ENCODE measurements at regions not wholly inside any gene's neighbourhood (a gene's known extent, or its start where the extent isn't known, plus 50 kb on each side); places are given as distances from the start of the nearest gene placed in this dataset.

GRCh38 chr7:22586101-22586785, 86.3 kb upstream of the STEAP1B start:
- Mint-ChIP-seq H3K9me3 (no peaks in the 10 kb centered on the region), H3K27ac (no peak overlapping the region), H3K27me3 (ENCODE audit: low read depth in 2 of 2) (peaks cover 3 to 6% of the 10 kb centered on the region in 2 donors)

DNA sequence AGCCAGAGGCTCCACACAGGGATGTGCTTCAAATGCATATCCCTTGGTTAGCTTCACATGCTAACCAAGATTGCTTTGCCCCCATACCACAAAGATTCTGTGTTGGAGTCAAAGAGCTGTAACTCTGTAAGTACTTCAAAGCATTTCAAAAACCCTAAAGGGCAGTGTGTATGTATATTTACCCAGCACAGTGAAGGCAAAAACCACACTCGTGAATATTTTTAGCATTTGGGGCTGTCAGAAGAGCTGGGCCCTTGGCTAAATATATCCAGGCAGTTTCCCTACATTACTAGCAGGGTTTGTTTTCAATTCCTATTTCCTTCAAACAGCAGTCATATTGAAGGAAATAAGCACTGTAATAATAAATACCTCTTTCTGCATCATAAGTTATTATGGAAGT, 84.2 kb upstream of the STEAP1B start:
- Mint-ChIP-seq H3K36me3 (no peaks in the 10 kb centered on the region), H3K9me3 (no peaks in the 10 kb centered on the region), H3K27ac (no peak overlapping the region), H3K4me1 (peaks cover 13 to 26% of the 10 kb centered on the region in 2 donors), H3K27me3 (ENCODE audit: low read depth in 2 of 2) (peaks cover 8 to 10% of the 10 kb centered on the region in 2 donors), H3K4me3 (no peak overlapping the region)
- no peak for DNase-seq
- H3K4me3 ChIP-seq (ENCODE audit: low read length), result no peak overlapping the region
- H3K27ac ChIP-seq (ENCODE audit: low read length), result no peak overlapping the region
- no peaks in the 10 kb centered on the region for H3K27me3 ChIP-seq (ENCODE audit: control insufficient read depth, insufficient read depth, low read length)
- H3K4me1 ChIP-seq (ENCODE audit: control insufficient read depth, insufficient read depth, low read length), result peaks cover 5% of the 10 kb centered on the region
- no peak for TF ChIP-seq CTCF (IDR thresholded peaks at IDR 0.05)
- H3K9me3 ChIP-seq (ENCODE audit: control insufficient read depth, insufficient read depth, low read length), result no peaks in the 10 kb centered on the region
- ATAC-seq, result no peak
- intact Hi-C loops (cut with micrococcal nuclease), result no loop called here
- WGBS (ENCODE audit: insufficient coverage), result 0% methylated on average over 1 of the region's 1 CpG
- no peaks in the 10 kb centered on the region for H3K36me3 ChIP-seq (ENCODE audit: control insufficient read depth, insufficient read depth, low read length)

More at GRCh38 chr7:22586101-22586785, 86.3 kb upstream of the STEAP1B start:
- Histone ChIP-seq H3K27ac (ENCODE audit: low read length) (no peak overlapping the region), H3K4me3 (ENCODE audit: low read length) (no peak overlapping the region), H3K4me1 (ENCODE audit: control insufficient read depth, insufficient read depth, low read length) (peaks cover 5% of the 10 kb centered on the region), H3K9me3 (ENCODE audit: control insufficient read depth, insufficient read depth, low read length) (no peaks in the 10 kb centered on the region), H3K36me3 (ENCODE audit: control insufficient read depth, insufficient read depth, low read length) (no peaks in the 10 kb centered on the region), H3K27me3 (ENCODE audit: control insufficient read depth, insufficient read depth, low read length) (no peaks in the 10 kb centered on the region)
- ATAC-seq (no peak), DNase-seq (no peak)
- Mint-ChIP-seq H3K36me3 (no peaks in the 10 kb centered on the region), H3K4me1 (peaks cover 11 to 23% of the 10 kb centered on the region in 2 donors), H3K4me3 (no peak overlapping the region)
- intact Hi-C loops (cut with micrococcal nuclease), result no loop called here
- TF ChIP-seq CTCF (IDR thresholded peaks at IDR 0.05), result no peak
- WGBS (ENCODE audit: insufficient coverage), result 82% methylated on average over 5 of the region's 5 CpGs

GRCh38 chr7:22582863-22583622, 83.1 kb upstream of the STEAP1B start:
- Mint-ChIP-seq H3K36me3 (no peaks in the 10 kb centered on the region), H3K9me3 (no peaks in the 10 kb centered on the region), H3K4me3 (no peak overlapping the region), H3K27ac (no peak overlapping the region), H3K27me3 (ENCODE audit: low read depth in 2 of 2) (peaks cover 8 to 14% of the 10 kb centered on the region in 2 donors), H3K4me1 (peaks cover 13 to 22% of the 10 kb centered on the region in 2 donors)
- DNase-seq, result no peak
- intact Hi-C loops (cut with micrococcal nuclease), result no loop called here
- Histone ChIP-seq H3K9me3 (ENCODE audit: control insufficient read depth, insufficient read depth, low read length) (no peaks in the 10 kb centered on the region), H3K4me1 (ENCODE audit: control insufficient read depth, insufficient read depth, low read length) (peaks cover 5% of the 10 kb centered on the region), H3K27me3 (ENCODE audit: control insufficient read depth, insufficient read depth, low read length) (no peaks in the 10 kb centered on the region), H3K27ac (ENCODE audit: low read length) (no peak overlapping the region), H3K36me3 (ENCODE audit: control insufficient read depth, insufficient read depth, low read length) (no peaks in the 10 kb centered on the region), H3K4me3 (ENCODE audit: low read length) (no peak overlapping the region)
- TF ChIP-seq CTCF (IDR thresholded peaks at IDR 0.05), result no peak
- ATAC-seq, result no peak
- 80% methylated on average over 7 of the region's 7 CpGs for WGBS (ENCODE audit: insufficient coverage)
